Skeletal muscle satellite cell (primary cell): ENCODE measurements at regions not wholly inside any gene's neighbourhood (a gene's known extent, or its start where the extent isn't known, plus 50 kb on each side); places are given as distances from the start of the nearest gene placed in this dataset.

Experiments
- H3K27me3 ChIP-seq: 2 replicates; pipeline ENCODE4 v1.7.0; 2013; ENCODE audit warnings: low read length; ENCODE audit not compliant: control insufficient read depth, insufficient read depth
- H3K36me3 ChIP-seq: 2 replicates; pipeline ENCODE4 v1.7.0; 2013; ENCODE audit warnings: mild to moderate bottlenecking, control low read depth, low read length; ENCODE audit not compliant: insufficient read depth
- H3K4me1 ChIP-seq: 2 replicates; pipeline ENCODE4 v1.7.0; 2013; ENCODE audit warnings: low read length; ENCODE audit not compliant: control insufficient read depth, insufficient read depth
- H3K4me2 ChIP-seq: 2 replicates; pipeline ENCODE4 v1.7.0; 2013; ENCODE audit warnings: mild to moderate bottlenecking, low read length
- H3K4me3 ChIP-seq: 2 replicates; pipeline ENCODE4 v1.7.0; 2013; ENCODE audit warnings: low read length
- H3K9ac ChIP-seq: 2 replicates; pipeline ENCODE4 v1.7.0; 2013; ENCODE audit warnings: mild to moderate bottlenecking, low read depth, low read length, moderate library complexity
- H3K9me3 ChIP-seq: replicated peaks from 2 replicates; pipeline ENCODE4 v1.7.0; 2013; ENCODE audit warnings: mild to moderate bottlenecking, control low read depth, low read length

DNA sequence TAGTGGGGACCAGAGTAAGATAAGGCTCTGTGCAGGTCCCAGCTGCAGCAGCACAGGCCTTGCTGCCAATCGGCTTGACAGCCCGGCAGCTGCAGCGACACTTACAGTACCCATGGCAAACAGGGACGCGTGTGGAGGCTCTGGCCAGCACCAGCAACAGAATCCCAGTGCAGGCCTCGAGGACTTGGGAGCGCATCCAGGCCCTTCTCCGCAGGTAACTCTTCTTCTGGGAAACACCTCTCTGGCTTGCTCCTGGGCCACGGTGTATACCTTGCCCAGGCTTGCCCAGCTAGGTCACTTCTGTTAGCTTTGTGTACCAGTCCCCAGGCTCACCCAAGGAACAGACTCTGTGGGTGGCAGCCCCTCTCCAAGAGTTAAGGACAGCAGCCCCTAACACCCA, 126.7 kb downstream of the CTTN start:
- Histone ChIP-seq H3K27me3 (peaks cover 34% of the 10 kb centered on the region), H3K4me3 (no peak overlapping the region), H3K9me3 (no peaks in the 10 kb centered on the region), H3K36me3 (no peaks in the 10 kb centered on the region), H3K9ac (no peak overlapping the region), H3K4me1 (no peaks in the 10 kb centered on the region), H3K4me2 (no peak overlapping the region)

DNA sequence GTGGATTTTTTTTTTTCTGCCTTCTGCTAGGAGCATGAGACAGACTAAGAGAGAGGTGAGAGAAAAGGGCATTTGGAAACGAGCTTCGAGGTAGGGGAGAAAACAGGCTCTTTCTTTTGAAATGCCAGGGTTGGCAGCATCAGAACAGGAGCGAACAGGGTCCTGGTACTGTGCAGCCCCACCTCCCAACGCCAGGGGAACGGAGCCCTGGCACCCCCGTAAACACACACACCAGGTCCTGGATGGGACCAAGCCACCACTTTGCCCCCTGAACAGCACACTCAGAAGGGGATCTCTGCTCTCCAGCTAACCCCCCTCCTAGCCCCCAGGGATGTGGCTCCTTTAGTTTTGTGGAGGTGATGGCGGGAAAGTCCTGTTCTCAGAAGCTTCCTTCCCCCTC, 127.1 kb downstream of the CTTN start:
- Histone ChIP-seq H3K4me1 (no peaks in the 10 kb centered on the region), H3K9me3 (no peaks in the 10 kb centered on the region), H3K36me3 (no peaks in the 10 kb centered on the region), H3K9ac (no peak overlapping the region), H3K4me2 (no peak overlapping the region), H3K4me3 (no peak overlapping the region), H3K27me3 (peaks cover 29% of the 10 kb centered on the region)

DNA sequence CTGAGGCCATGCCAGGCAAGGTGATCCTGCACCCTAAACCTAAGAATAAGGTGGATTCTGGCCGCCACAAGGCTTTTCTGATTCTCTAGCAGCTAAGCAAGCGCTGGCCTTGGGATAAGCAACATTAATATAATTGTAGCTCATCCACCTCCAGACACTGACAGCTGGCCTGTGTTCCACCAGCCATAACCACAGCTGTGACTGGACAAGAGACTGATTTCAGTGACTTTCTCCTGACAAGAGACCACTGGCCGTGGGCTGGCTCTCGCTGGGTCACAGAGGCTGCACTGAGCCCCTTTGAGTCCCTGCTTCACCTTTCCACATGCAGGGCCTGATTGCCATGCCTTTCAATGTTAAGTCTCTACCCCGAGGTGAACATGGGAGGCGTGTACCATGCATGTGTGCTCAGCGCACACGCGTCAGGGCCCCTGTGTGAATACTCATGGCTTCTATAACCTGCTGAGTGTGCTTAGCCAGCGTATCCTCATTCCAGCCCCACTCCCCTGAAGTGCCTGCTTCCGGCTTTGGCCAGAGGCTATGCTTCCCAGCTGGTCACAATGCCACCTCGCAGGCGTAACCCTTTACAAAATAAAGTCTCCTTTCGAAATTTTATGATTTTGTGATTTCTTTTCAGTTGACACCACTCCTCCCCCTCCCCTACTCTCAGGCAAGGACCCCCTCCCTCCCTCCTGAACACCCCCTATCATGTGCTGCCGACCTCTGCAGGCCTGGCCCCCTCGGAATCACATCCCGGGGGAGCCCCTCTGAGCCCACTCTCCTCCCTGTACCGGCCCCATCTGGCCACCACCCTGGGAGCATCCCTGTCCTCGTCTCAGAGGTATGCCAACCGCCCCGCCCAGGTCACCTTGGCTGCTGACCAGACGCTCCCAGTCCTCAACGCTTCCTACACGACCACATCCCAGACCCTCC, 128.1 kb downstream of the CTTN start:
- Histone ChIP-seq H3K9me3 (no peaks in the 10 kb centered on the region), H3K4me1 (no peaks in the 10 kb centered on the region), H3K4me3 (no peak overlapping the region), H3K27me3 (peaks cover 25% of the 10 kb centered on the region), H3K4me2 (no peak overlapping the region), H3K36me3 (no peaks in the 10 kb centered on the region), H3K9ac (no peak overlapping the region)

DNA sequence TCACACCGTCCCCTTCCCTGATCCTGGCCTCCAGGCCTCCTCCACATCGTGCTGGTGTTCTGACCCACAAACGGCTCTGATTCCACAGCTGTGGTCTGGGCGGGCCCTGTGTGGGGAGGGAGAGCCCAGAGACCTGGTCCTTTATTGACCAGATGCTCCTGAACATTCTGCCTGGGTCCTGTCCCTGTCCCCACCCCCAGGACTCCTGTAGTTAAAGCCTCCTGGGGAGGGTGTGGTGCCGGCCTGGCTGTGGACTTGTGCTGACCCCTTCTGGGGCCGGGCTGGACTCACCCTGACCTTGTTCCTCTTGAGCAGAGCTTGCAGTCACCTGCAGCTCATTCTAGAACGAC, 128.7 kb downstream of the CTTN start:
- Histone ChIP-seq H3K9me3 (no peaks in the 10 kb centered on the region), H3K9ac (no peak overlapping the region), H3K27me3 (peaks cover 21% of the 10 kb centered on the region), H3K36me3 (no peaks in the 10 kb centered on the region), H3K4me1 (no peaks in the 10 kb centered on the region), H3K4me2 (no peak overlapping the region), H3K4me3 (no peak overlapping the region)

DNA sequence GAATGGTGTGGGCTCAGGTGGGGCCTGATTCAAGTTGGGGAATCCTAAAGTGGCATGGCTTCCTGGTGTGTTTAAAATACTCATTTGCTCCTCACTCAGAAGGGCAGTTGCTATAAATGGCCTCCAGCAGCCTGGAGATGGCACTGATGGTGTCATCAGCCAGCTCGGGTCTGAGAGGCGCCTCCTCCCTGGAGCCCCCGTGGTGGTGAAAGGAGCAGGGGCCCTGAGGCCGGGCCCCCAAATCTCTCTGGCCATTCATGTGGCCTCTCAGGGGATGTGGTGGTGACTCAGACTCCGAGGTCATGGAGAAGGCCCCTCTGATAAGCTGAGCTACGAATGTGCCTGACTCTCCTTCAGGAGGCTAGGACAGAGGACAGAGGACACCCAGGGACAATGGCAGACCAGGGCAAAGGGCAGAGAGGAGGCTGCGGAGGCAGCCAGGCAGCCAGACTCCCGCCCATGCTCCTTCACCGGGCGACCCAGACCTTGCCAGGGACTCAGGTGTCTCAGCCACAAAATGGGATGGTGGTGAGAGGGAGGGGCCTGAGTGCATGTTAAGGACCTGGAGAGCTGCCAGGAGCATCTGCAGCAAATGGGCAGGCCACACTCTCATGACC, 129.2 kb downstream of the CTTN start:
- Histone ChIP-seq H3K36me3 (no peaks in the 10 kb centered on the region), H3K4me3 (no peak overlapping the region), H3K9ac (no peak overlapping the region), H3K4me2 (no peak overlapping the region), H3K4me1 (no peaks in the 10 kb centered on the region), H3K27me3 (peaks cover 19% of the 10 kb centered on the region), H3K9me3 (no peaks in the 10 kb centered on the region)

DNA sequence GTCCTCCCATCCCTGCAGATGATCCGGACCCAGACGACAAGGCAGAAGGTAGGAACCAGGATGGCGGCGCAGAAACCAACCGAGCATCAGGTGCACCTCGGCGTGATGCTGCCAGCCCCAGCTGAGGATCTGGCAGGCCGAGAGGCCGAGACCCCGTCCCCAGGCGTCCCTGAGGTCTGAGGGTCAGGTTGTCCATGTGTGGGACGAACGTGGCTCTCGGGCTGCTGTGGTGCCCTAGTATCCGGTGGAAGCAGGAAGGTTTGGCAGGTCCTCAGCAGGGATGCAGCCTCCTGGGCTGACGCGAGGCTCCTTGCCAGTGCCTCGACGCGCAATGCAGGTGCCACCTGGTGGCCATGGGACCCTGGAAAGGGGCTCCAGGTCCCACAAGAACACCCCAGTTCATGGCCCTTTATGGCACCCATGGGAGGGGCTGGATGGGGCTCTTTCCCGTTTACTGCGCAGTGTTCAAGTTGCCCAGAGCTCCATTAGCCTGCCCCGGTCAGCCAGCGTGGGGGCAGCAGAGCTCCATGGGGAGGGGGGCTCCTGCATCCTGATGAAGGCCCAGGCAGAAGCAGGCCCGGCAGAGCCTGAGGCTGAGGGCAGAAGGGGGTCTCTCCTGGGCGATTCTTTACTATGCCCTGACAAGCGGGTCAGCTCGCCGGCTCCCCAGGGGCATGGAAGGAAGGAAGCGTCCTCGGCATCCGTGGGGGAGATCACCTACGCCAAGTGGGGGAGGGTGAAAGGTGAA, 129.9 kb downstream of the CTTN start:
- no peaks in the 10 kb centered on the region for H3K4me1 ChIP-seq
- no peak overlapping the region for H3K4me3 ChIP-seq
- H3K4me2 ChIP-seq, result no peak overlapping the region
- no peaks in the 10 kb centered on the region for H3K36me3 ChIP-seq
- H3K9me3 ChIP-seq, result no peaks in the 10 kb centered on the region
- H3K9ac ChIP-seq, result no peak overlapping the region
- H3K27me3 ChIP-seq, result peaks cover 19% of the 10 kb centered on the region

DNA sequence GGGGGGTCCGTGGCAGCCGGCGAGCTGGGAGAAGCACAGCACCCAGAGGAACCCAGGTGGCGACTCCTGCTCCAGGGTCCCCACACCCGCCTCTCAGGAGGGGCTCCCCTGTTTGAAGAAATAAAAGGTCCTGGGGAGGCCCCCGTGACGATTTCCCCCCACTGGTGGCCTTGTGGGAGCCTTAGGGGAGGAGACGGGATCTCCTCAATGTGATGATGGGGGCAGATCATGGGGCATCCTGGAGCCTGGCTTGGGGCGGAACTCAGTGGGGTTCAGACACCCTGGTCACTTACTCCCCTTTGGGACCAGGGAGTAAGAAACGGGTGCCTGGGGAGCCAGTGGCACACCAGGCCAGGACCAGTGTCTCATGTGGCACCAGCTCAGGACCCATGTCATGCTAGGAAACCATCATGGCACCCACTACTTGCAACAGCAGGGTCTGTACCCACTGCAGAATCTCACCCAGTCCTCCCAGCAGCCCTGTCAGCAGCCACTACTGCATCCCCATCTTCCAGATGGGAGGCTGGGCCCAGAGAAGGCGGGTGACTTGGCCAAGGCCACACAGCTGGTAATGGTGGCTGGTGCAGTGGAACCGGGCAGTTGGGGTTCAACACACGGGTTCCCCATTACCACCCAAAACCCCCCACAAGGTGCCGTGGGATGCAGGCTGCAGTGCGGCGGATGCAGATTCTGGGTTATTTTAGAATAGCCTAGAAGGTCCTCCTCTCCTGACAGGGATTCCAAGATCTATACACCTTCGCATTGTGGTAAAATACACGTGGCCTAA, 130.7 kb downstream of the CTTN start:
- Histone ChIP-seq H3K9ac (no peak overlapping the region), H3K36me3 (no peaks in the 10 kb centered on the region), H3K9me3 (no peaks in the 10 kb centered on the region), H3K4me1 (no peaks in the 10 kb centered on the region), H3K4me3 (no peak overlapping the region), H3K27me3 (peaks cover 17% of the 10 kb centered on the region), H3K4me2 (no peak overlapping the region)

DNA sequence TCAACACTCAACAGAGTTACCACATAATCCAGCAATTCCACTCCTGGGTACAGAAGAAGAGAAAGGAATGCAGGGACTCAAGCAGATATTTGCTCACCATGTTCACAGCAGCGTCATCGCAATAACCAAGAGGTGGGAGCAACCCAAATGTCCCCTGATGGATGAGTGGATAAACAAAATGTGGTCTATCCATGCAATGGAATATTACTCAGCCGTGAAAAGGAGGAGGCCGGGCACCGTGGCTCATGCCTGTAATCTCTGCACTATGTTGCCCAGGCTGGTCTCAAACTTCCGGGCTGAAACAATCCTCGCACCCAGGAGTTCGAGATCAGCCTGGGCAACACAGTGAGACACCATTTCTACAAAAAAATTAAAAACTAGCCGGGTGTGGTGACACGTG, 131.7 kb downstream of the CTTN start:
- Histone ChIP-seq H3K4me1 (no peaks in the 10 kb centered on the region), H3K9ac (no peak overlapping the region), H3K4me2 (no peak overlapping the region), H3K36me3 (no peaks in the 10 kb centered on the region), H3K4me3 (no peak overlapping the region), H3K27me3 (peaks cover 7% of the 10 kb centered on the region), H3K9me3 (no peaks in the 10 kb centered on the region)

DNA sequence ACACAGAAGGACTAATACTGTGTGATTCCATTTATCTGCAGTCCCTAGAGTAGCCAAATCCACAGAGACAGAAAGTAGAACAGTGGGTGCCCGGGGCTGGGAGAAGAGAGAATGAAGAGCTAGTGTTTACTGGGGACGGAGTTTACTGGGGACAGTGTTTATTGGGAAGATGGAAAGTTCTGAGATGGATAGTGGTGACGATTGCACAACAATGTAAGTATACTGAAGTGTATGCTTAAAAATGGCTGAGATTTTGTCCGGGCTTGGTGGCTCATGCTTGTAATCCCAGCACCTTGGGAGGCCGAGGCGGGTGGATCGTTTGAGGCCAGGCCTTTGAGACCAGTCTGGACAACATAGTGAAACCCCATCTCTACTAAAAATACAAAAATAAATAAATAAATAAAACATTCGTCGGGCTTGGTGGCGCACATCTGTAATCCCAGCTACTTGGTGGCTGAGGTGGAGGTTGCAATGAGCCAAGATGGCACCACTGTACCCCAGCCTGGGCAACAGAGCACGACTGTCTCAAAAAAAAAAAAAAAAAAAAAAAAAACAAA, 132.4 kb downstream of the CTTN start:
- H3K4me3 ChIP-seq, result no peak overlapping the region
- no peaks in the 10 kb centered on the region for H3K9me3 ChIP-seq
- peaks cover 1% of the 10 kb centered on the region for H3K27me3 ChIP-seq
- no peak overlapping the region for H3K9ac ChIP-seq
- no peaks in the 10 kb centered on the region for H3K36me3 ChIP-seq
- no peak overlapping the region for H3K4me2 ChIP-seq
- H3K4me1 ChIP-seq, result no peaks in the 10 kb centered on the region

DNA sequence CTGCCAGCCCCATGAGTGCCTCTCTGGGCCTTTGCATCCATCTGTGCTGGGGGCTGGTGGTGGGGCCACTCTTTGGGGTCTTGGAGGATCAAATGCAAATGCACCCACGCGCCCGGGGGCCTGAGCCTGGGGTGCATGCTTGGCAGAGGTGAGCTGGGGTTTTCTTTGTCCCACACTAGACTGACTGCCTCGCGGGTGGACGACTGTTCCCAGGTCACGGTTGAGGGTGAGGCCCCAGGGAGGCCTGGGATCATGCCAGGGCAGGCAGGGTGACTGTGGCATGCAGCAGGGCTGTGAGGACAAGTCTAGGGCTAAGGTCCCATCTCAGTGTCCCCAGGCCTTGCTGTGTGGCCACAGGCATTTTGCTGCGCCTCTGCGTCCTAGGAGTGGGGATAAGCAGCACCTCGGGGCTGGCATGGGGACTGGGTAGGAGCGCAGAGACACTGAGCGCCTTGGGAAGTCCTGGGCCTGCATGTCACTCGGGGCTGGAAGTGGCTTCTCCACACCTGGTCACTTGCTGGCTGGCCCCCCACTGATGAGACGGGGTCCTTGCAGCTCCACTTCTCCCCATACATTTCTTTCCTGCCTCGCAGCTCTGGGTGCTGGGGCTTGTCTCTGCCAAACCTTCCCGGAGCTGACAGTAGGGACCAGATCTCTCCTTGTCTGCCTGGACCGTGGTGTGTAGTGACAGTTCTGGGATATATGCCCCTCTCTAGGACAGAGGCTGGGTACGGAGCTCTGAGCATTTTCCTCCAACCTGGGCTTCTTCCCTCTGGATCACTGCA, 133.1 kb downstream of the CTTN start:
- H3K9me3 ChIP-seq, result no peaks in the 10 kb centered on the region

More for the DNA sequence above, 133.1 kb downstream of the CTTN start:
- H3K4me2 ChIP-seq, result no peak overlapping the region
- H3K27me3 ChIP-seq, result no peaks in the 10 kb centered on the region
- no peaks in the 10 kb centered on the region for H3K4me1 ChIP-seq
- no peak overlapping the region for H3K4me3 ChIP-seq
- H3K9ac ChIP-seq, result no peak overlapping the region
- H3K36me3 ChIP-seq, result no peaks in the 10 kb centered on the region
